PC-9 (cell line): ENCODE measurements at regions not wholly inside any gene's neighbourhood (a gene's known extent, or its start where the extent isn't known, plus 50 kb on each side); places are given as distances from the start of the nearest gene placed in this dataset.

Source experiments
- BruUV-seq: library from RNA; stranded (reverse); fragments of 400-500 nt; replicated peaks from 2 replicates; lab custom pipeline; 2021; lab: Mats Ljungman, UMichigan
- CTCF ChIA-PET: fragments of 300-600 bp; sonication (Branson Sonifier 250); formaldehyde crosslinking; loops from one replicate; lab custom pipeline; 2022; ENCODE audit warnings: antibody characterized with exemption; lab: Charles Lee
- POLR2A ChIA-PET: fragments of 300-600 bp; sonication (Branson Sonifier 250); formaldehyde crosslinking; loops from one replicate; lab custom pipeline; 2022; ENCODE audit warnings: antibody characterized with exemption; ENCODE audit not compliant: unreplicated experiment; lab: Charles Lee
- DNase-seq, 2 experiments: peaks; one replicate each; pipeline versions ENCODE4 v3.0.0 to v3.0.0-alpha.2; 2015 to 2022; ENCODE audit warnings: mixed read lengths in 1 of 2
- H2AFZ ChIP-seq: fragments of 200-600 bp; sonication (generic); 2 replicates; pipeline ENCODE4 v1.8.1; 2017; ENCODE audit warnings: antibody characterized with exemption
- H3F3A ChIP-seq: fragments of 200-600 bp; sonication (generic); 2 replicates; pipeline ENCODE4 v1.8.1; 2017; ENCODE audit warnings: antibody characterized with exemption, mild to moderate bottlenecking, low read depth; ENCODE audit not compliant: insufficient read depth
- H3K27ac ChIP-seq: fragments of 200-600 bp; sonication (generic); 2 replicates; pipeline ENCODE4 v1.6.1; 2016; ENCODE audit warnings: mixed run types
- H3K27me3 ChIP-seq: fragments of 200-600 bp; sonication (generic); 2 replicates; pipeline ENCODE4 v1.6.1; 2016; ENCODE audit warnings: low read depth, mixed run types; ENCODE audit not compliant: insufficient read depth
- H3K36me3 ChIP-seq: fragments of 200-600 bp; sonication (generic); 2 replicates; pipeline ENCODE4 v1.6.1; 2016; ENCODE audit warnings: low read depth, mixed run types
- H3K4me1 ChIP-seq: fragments of 200-600 bp; sonication (generic); replicated peaks from 2 replicates; pipeline ENCODE4 v1.6.1; 2016; ENCODE audit warnings: mixed run types; ENCODE audit not compliant: insufficient read depth
- H3K4me2 ChIP-seq: fragments of 200-600 bp; sonication (generic); 2 replicates; pipeline ENCODE4 v1.6.1; 2017; ENCODE audit warnings: mixed run types
- H3K4me3 ChIP-seq: fragments of 200-600 bp; sonication (generic); 2 replicates; pipeline ENCODE4 v1.6.1; 2016; ENCODE audit warnings: mixed run types
- H3K79me2 ChIP-seq: fragments of 200-600 bp; sonication (generic); 2 replicates; pipeline ENCODE4 v1.6.1; 2017; ENCODE audit warnings: low read depth, mixed run types
- H3K9me2 ChIP-seq: fragments of 200-600 bp; sonication (generic); 2 replicates; pipeline ENCODE4 v1.8.1; 2017; ENCODE audit warnings: mild to moderate bottlenecking; ENCODE audit not compliant: insufficient read depth
- H3K9me3 ChIP-seq: fragments of 200-600 bp; sonication (generic); 2 replicates; pipeline ENCODE4 v1.8.1; 2016; ENCODE audit warnings: low read depth; ENCODE audit not compliant: insufficient read depth
- H4K20me1 ChIP-seq: fragments of 200-600 bp; sonication (generic); 2 replicates; pipeline ENCODE4 v1.8.1; 2017; ENCODE audit not compliant: insufficient read depth
- CTCF ChIP-seq: fragments of 200-600 bp; sonication (generic); conservative IDR thresholded peaks from 2 replicates; pipeline ENCODE4 v1.6.1; 2017; ENCODE audit warnings: mixed run types, antibody characterized with exemption, mild to moderate bottlenecking, moderate library complexity
- EZH2 ChIP-seq: fragments of 200-600 bp; sonication (generic); IDR thresholded peaks from 2 replicates; pipeline ENCODE4 v1.8.0; 2017; ENCODE audit warnings: antibody characterized with exemption, low read depth
- intact Hi-C: fragments of 100-400 bp; cut with micrococcal nuclease; formaldehyde crosslinking; loops from one replicate; pipeline ENCODE4 v1.10.0; 2022; ENCODE audit not compliant: unreplicated experiment

DNA sequence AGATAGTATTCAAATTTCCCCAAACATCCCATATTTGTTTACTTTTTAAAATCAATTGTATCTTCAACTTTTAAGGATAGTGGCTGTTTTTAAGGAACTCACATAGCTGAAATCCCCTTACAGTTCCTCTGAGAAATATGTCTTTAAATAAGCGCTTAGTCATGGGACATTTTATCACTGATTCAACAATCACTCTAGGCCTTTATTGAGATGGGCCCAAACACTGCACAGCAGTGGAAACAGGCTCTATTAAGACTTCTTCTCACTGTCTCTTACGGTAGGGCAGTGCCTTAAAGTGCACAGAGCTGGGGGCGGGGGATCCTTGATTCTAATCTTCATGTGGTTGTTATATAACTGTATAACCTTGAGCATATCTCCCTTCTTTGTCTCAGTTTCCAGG lies 59.8 kb upstream of the RREB1 start:
- H3K79me2 ChIP-seq = no peaks in the 10 kb centered on the region
- H3K4me1 ChIP-seq = peaks cover 22% of the 10 kb centered on the region
- no peak overlapping the region for H3K4me2 ChIP-seq
- ChIA-PET CTCF (interaction anchor here (0.6 to 0.7 kb wide), 2 partner anchors 58 to 239 kb away, joined by 5 to 6 read pairs; no protein-coding TSS in a partner anchor), POLR2A (interaction anchor here (0.7 kb wide), 1 partner anchor 113 kb away, joined by 7 read pairs; no protein-coding TSS in a partner anchor)
- no TSS peak for BruUV-seq
- no peak for DNase-seq
- H3K27me3 ChIP-seq = no peaks in the 10 kb centered on the region
- no peaks in the 10 kb centered on the region for H3K9me2 ChIP-seq
- H3F3A ChIP-seq = peaks cover 16% of the 10 kb centered on the region
- H4K20me1 ChIP-seq = no peaks in the 10 kb centered on the region
- no peak overlapping the region for H2AFZ ChIP-seq
- H3K4me3 ChIP-seq = no peak overlapping the region
- no peaks in the 10 kb centered on the region for H3K9me3 ChIP-seq
- TF ChIP-seq EZH2 (no peak), CTCF (no peak)
- intact Hi-C loops = no loop called here
- H3K36me3 ChIP-seq = no peaks in the 10 kb centered on the region
- peak overlapping the region; percentile 22 for H3K27ac ChIP-seq

GRCh38 chr6:7048894-7049293 lies 58.9 kb upstream of the RREB1 start:
- intact Hi-C loops = no loop called here
- no TSS peak for BruUV-seq
- H3K36me3 ChIP-seq = no peaks in the 10 kb centered on the region
- DNase-seq = no peak
- peaks cover 18% of the 10 kb centered on the region for H3K4me1 ChIP-seq
- H3K27ac ChIP-seq = no peak overlapping the region
- CTCF ChIA-PET = interaction anchor here (0.6 to 0.7 kb wide), 2 partner anchors 57 to 238 kb away, joined by 5 to 6 read pairs; no protein-coding TSS in a partner anchor
- POLR2A ChIA-PET = no interaction called here
- no peaks in the 10 kb centered on the region for H4K20me1 ChIP-seq
- H3F3A ChIP-seq = peaks cover 16% of the 10 kb centered on the region
- no peaks in the 10 kb centered on the region for H3K9me3 ChIP-seq
- H3K4me3 ChIP-seq = no peak overlapping the region
- H3K9me2 ChIP-seq = no peaks in the 10 kb centered on the region
- TF ChIP-seq CTCF = no peak
- no peak for TF ChIP-seq EZH2
- H2AFZ ChIP-seq = no peak overlapping the region
- H3K4me2 ChIP-seq = no peak overlapping the region
- no peaks in the 10 kb centered on the region for H3K79me2 ChIP-seq
- no peaks in the 10 kb centered on the region for H3K27me3 ChIP-seq

DNA sequence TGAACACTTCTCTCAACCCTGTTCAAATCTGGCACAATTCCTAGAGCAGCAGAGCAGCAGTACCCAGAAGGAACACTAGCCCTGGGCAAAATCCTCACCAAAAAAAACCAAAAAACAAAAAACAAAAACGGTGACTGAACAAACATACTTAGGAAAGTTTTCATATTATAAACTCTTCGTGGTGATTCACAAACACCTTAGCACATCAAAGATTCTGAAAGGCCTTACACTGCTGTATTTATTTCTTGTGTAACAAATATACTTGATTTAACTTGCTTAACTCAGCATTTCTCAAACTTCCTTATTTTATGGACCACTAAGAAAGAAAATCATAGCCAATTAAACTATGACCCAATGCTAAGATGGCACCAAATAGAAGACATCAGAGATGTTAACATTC lies 57.8 kb upstream of the RREB1 start:
- BruUV-seq = no TSS peak
- POLR2A ChIA-PET = no interaction called here
- peaks cover 18% of the 10 kb centered on the region for H3K4me1 ChIP-seq
- no peaks in the 10 kb centered on the region for H4K20me1 ChIP-seq
- CTCF ChIA-PET = no interaction called here
- H3K4me2 ChIP-seq = peak overlapping the region; percentile 63
- TF ChIP-seq CTCF (no peak), EZH2 (no peak)
- no peaks in the 10 kb centered on the region for H3K79me2 ChIP-seq
- H3K9me2 ChIP-seq = no peaks in the 10 kb centered on the region
- intact Hi-C loops = loop anchor here (2.0 to 10.0 kb wide), 8 partner anchors 57 to 373 kb away; partner anchors contain the start of gene RREB1
- peak in 1 of 2 experiments; percentile 57 for DNase-seq
- H2AFZ ChIP-seq = 0 out of 2 replicates have a peak overlapping the region, but pooled peaks have one; percentile 4
- no peaks in the 10 kb centered on the region for H3K36me3 ChIP-seq
- H3K4me3 ChIP-seq = peak overlapping the region; percentile 67; the same call in 1 of the 2 replicates
- H3K27ac ChIP-seq = peak overlapping the region; percentile 93
- H3K9me3 ChIP-seq = no peaks in the 10 kb centered on the region
- H3F3A ChIP-seq = peaks cover 16% of the 10 kb centered on the region
- H3K27me3 ChIP-seq = no peaks in the 10 kb centered on the region
